Uterus (tissue), 2 donors: ENCODE measurements at regions not wholly inside any gene's neighbourhood (a gene's known extent, or its start where the extent isn't known, plus 50 kb on each side); places are given as distances from the start of the nearest gene placed in this dataset.

Experiments
- CTCF ChIP-seq, 4 experiments: fragments of 200-600 bp in 2 of 4; fragments of 450-650 bp in 2 of 4; sonication (generic) in 2 of 4; IDR thresholded peaks; one replicate each; pipeline ENCODE4 v1.5.1; 2016 to 2019; ENCODE audit warnings: antibody characterized with exemption in 4 of 4, mild to moderate bottlenecking in 2 of 4, moderate library complexity in 1 of 4
- POLR2A ChIP-seq, 2 donors: fragments of 450-650 bp; IDR thresholded peaks; one replicate each; pipeline ENCODE4 v1.6.1; 2016; ENCODE audit warnings: antibody characterized with exemption in 2 of 2, mild to moderate bottlenecking in 1 of 2, moderate library complexity in 1 of 2

- TF ChIP-seq CTCF (IDR thresholded peaks at IDR 0.05) (no peak), POLR2A (IDR thresholded peaks at IDR 0.05) (no peak)
These were observed 67.0 kb downstream of the CHCHD4 start for GRCh38 chr3:14057701-14058100.
